ENCODE measurements at regions not wholly inside any gene's neighbourhood (a gene's known extent, or its start where the extent isn't known, plus 50 kb on each side); places are given as distances from the start of the nearest gene placed in this dataset.

- TF ChIP-seq CTCF (IDR thresholded peaks at IDR 0.05): peak; percentile 89 to 99 (median 97)
- TF ChIP-seq POLR2A (IDR thresholded peaks at IDR 0.05): no peak
These were observed 274.9 kb upstream of the GALNT17 start for GRCh38 chr7:70856901-70857630.
